Endothelial cell of umbilical vein (primary cell): ENCODE measurements at regions not wholly inside any gene's neighbourhood (a gene's known extent, or its start where the extent isn't known, plus 50 kb on each side); places are given as distances from the start of the nearest gene placed in this dataset.

Experiments used
- BruUV-seq: library from RNA; stranded (reverse); fragments of 400-500 nt; replicated peaks from 2 replicates; lab custom pipeline; 2021; lab: Mats Ljungman, UMichigan
- CTCF ChIA-PET: fragments of 300-600, 350-600 bp; sonication (Branson Sonifier 250); formaldehyde crosslinking; loops from one replicate; lab custom pipeline; 2021; ENCODE audit warnings: antibody characterized with exemption, inconsistent platforms; lab: Charles Lee
- POLR2A ChIA-PET: fragments of 300-600, 350-600 bp; sonication (Branson Sonifier 250); formaldehyde crosslinking; loops from one replicate; lab custom pipeline; 2021; ENCODE audit warnings: antibody characterized with exemption, inconsistent platforms; lab: Charles Lee
- DNase-seq: peaks from one replicate; pipeline ENCODE4 v3.0.0-alpha.2; 2011; ENCODE audit warnings: low read depth, low spot score
- FAIRE-seq: peaks from 2 replicates; lab custom pipeline; 2011; peaks lifted over from hg19 to GRCh38; lab: Jason Lieb, UNC
- H2AFZ ChIP-seq: 2 replicates; pipeline ENCODE4 v1.6.0; 2012; ENCODE audit warnings: low read depth, low read length, control low read depth, inconsistent platforms
- H3K27ac ChIP-seq: 2 replicates; pipeline ENCODE4 v1.5.1; 2011; ENCODE audit warnings: low read depth, mild to moderate bottlenecking, control low read depth, low read length, moderate library complexity; ENCODE audit not compliant: insufficient read depth
- H3K27me3 ChIP-seq, 2 experiments: 2 replicates each; pipeline versions ENCODE4 v1.6.0 to v1.6.1; 2011; ENCODE audit warnings: low read length in 2 of 2, mixed read lengths in 1 of 2; ENCODE audit not compliant: control insufficient read depth in 2 of 2, insufficient read depth in 2 of 2
- H3K36me3 ChIP-seq, 2 experiments: 2 replicates in 1 of 2; 3 replicates in 1 of 2; pipeline ENCODE4 v1.5.1; 2011; ENCODE audit warnings: low read length in 2 of 2, mild to moderate bottlenecking in 1 of 2, moderate library complexity in 1 of 2; ENCODE audit not compliant: control insufficient read depth in 2 of 2, insufficient read depth in 2 of 2; ENCODE audit errors: extremely low read depth in 1 of 2
- H3K4me1 ChIP-seq: 3 replicates; pipeline ENCODE4 v1.5.1; 2011; ENCODE audit warnings: mild to moderate bottlenecking, low read length; ENCODE audit not compliant: control insufficient read depth, insufficient read depth; ENCODE audit errors: extremely low read depth
- H3K4me2 ChIP-seq: 2 replicates; pipeline ENCODE4 v1.6.1; 2011; ENCODE audit warnings: low read length, control low read depth, mixed read lengths; ENCODE audit not compliant: insufficient read depth
- H3K4me3 ChIP-seq, 3 experiments: fragments of 200-600 bp in 1 of 3; sonication (generic), shearing (Covaris generic) in 1 of 3; replicated peaks in 1 of 3; 2 replicates each; pipeline ENCODE4 v1.5.1; 2011 to 2016; ENCODE audit warnings: control low read depth in 3 of 3, low read length in 3 of 3, mild to moderate bottlenecking in 2 of 3, inconsistent platforms in 1 of 3, low read depth in 1 of 3, moderate library complexity in 1 of 3; ENCODE audit not compliant: insufficient read depth in 1 of 3
- H3K79me2 ChIP-seq: 2 replicates; pipeline ENCODE4 v1.6.0; 2012; ENCODE audit warnings: low read length, inconsistent platforms; ENCODE audit not compliant: control insufficient read depth, insufficient read depth
- H3K9ac ChIP-seq: replicated peaks from 2 replicates; pipeline ENCODE3; 2011; ENCODE audit warnings: low read length, control low read depth; ENCODE audit not compliant: insufficient read depth; ENCODE audit errors: extremely low read depth
- H3K9me1 ChIP-seq: replicated peaks from 3 replicates; pipeline ENCODE4 v1.6.0; 2011; ENCODE audit warnings: mild to moderate bottlenecking, low read length; ENCODE audit not compliant: control insufficient read depth, insufficient read depth; ENCODE audit errors: extremely low read depth
- H3K9me3 ChIP-seq: replicated peaks from 2 replicates; pipeline ENCODE4 v1.5.1; 2012; ENCODE audit warnings: low read length, inconsistent platforms; ENCODE audit not compliant: control insufficient read depth, insufficient read depth
- H4K20me1 ChIP-seq: replicated peaks from 2 replicates; pipeline ENCODE3; 2011; ENCODE audit warnings: mild to moderate bottlenecking, low read length; ENCODE audit not compliant: control insufficient read depth, insufficient read depth; ENCODE audit errors: extremely low read depth
- EZH2 ChIP-seq: IDR thresholded peaks from 2 replicates; pipeline ENCODE4 v1.6.1; 2012; ENCODE audit warnings: borderline replicate concordance, low read depth, mild to moderate bottlenecking, moderate library complexity, low read length, inconsistent platforms; ENCODE audit not compliant: severe bottlenecking
- FOS ChIP-seq: IDR thresholded peaks from 2 replicates; pipeline ENCODE4 v1.6.1; 2011; ENCODE audit warnings: mild to moderate bottlenecking, low read length, moderate library complexity, borderline replicate concordance; ENCODE audit not compliant: insufficient read depth
- GATA2 ChIP-seq: IDR thresholded peaks from 2 replicates; pipeline ENCODE4 v1.7.0; 2011; ENCODE audit warnings: low read depth, mild to moderate bottlenecking, moderate library complexity, mixed read lengths, low read length; ENCODE audit not compliant: insufficient read length, insufficient read depth
- JUN ChIP-seq: IDR thresholded peaks from 2 replicates; pipeline ENCODE4 v1.6.1; 2011; ENCODE audit warnings: borderline replicate concordance, low read depth; ENCODE audit not compliant: insufficient read length, insufficient read depth
- MYC ChIP-seq: IDR thresholded peaks from one replicate; pipeline ENCODE4 v1.6.1; 2011; ENCODE audit warnings: mild to moderate bottlenecking, low read depth, low read length
- POLR2A ChIP-seq: IDR thresholded peaks from 2 replicates; pipeline ENCODE4 v1.6.1; 2012; ENCODE audit warnings: low read depth, mild to moderate bottlenecking, control low read depth, low read length
- POLR2AphosphoS5 ChIP-seq: IDR thresholded peaks from 2 replicates; pipeline ENCODE4 v1.6.1; 2012; ENCODE audit warnings: low read depth, mild to moderate bottlenecking, control low read depth, low read length, moderate library complexity; ENCODE audit not compliant: insufficient read depth
- dilution Hi-C: fragments of 300-500 bp; cut with MboI; formaldehyde crosslinking; loops from one replicate; pipeline ENCODE4 v1.15.0; 2019; ENCODE audit warnings: low sequenced_read_pairs; ENCODE audit not compliant: extremely low pct_ligation_motif_present
- intact Hi-C: fragments of 100-400 bp; cut with micrococcal nuclease; formaldehyde crosslinking; loops from one replicate; pipeline ENCODE4 v1.10.0; 2022
- TF ChIP-seq, protein P1 (sequence below), 2 donors: IDR thresholded peaks; 1 replicate in 1 of 2; 2 replicates in 1 of 2; pipeline ENCODE4 v1.5.1; 2011; ENCODE audit warnings: low read length in 2 of 2, mild to moderate bottlenecking in 2 of 2, moderate library complexity in 2 of 2, control low read depth in 1 of 2, inconsistent platforms in 1 of 2, low read depth in 1 of 2; ENCODE audit not compliant: insufficient read depth in 1 of 2; ENCODE audit errors: extremely low read depth in 1 of 2
- TF ChIP-seq, protein P2 (sequence below): IDR thresholded peaks from 2 replicates; pipeline ENCODE4 v1.6.1; 2011; ENCODE audit not compliant: insufficient read depth, insufficient read length

DNA sequence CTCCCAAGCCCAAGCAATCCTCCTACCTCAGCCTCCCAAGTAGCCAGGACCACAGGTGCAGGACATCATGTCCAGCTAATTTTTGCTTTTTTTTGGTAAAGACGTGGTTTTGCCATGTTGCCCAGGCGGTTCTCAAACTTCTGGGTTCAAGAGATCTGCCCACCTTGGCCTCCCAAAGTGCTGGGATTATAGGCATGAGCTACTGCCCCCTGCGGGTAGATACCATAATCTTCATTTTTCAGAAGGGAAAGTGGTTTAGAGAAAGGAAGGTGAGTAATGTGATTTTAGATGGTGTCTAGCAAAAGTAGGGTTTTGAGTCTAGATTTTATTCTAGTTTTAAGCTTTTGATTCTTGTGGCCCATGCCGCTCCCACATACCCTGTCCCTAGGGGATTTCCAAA is 205.3 kb upstream of the CLNK start:
- intact Hi-C loops: no loop called here
- Histone ChIP-seq H4K20me1 (no peaks in the 10 kb centered on the region), H3K36me3 (no peaks in the 10 kb centered on the region), H3K4me3 (no peak overlapping the region), H3K79me2 (no peaks in the 10 kb centered on the region), H3K27ac (no peak overlapping the region), H3K9ac (no peak overlapping the region), H3K4me1 (no peaks in the 10 kb centered on the region), H3K9me3 (no peaks in the 10 kb centered on the region), H3K27me3 (no peaks in the 10 kb centered on the region), H2AFZ (no peak overlapping the region), H3K9me1 (no peaks in the 10 kb centered on the region), H3K4me2 (no peak overlapping the region)
- BruUV-seq: no TSS peak
- ChIA-PET POLR2A (no interaction called here), CTCF (no interaction called here)
- DNase-seq (no peak), FAIRE-seq (no peak)
- TF ChIP-seq EZH2 (no peak), FOS (no peak), POLR2A (no peak), JUN (no peak), GATA2 (no peak), POLR2AphosphoS5 (no peak), MYC (no peak)
- TF ChIP-seq, protein P1, sequence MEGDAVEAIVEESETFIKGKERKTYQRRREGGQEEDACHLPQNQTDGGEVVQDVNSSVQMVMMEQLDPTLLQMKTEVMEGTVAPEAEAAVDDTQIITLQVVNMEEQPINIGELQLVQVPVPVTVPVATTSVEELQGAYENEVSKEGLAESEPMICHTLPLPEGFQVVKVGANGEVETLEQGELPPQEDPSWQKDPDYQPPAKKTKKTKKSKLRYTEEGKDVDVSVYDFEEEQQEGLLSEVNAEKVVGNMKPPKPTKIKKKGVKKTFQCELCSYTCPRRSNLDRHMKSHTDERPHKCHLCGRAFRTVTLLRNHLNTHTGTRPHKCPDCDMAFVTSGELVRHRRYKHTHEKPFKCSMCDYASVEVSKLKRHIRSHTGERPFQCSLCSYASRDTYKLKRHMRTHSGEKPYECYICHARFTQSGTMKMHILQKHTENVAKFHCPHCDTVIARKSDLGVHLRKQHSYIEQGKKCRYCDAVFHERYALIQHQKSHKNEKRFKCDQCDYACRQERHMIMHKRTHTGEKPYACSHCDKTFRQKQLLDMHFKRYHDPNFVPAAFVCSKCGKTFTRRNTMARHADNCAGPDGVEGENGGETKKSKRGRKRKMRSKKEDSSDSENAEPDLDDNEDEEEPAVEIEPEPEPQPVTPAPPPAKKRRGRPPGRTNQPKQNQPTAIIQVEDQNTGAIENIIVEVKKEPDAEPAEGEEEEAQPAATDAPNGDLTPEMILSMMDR (IDR thresholded peaks at IDR 0.05; ENCODE audit: extremely low read depth in 1 of 2, insufficient read depth in 1 of 2, low read depth in 1 of 2, low read length in 2 of 2): no peak
- TF ChIP-seq, protein P2, sequence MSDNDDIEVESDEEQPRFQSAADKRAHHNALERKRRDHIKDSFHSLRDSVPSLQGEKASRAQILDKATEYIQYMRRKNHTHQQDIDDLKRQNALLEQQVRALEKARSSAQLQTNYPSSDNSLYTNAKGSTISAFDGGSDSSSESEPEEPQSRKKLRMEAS: no peak
- dilution Hi-C loops: no loop called here
